SK-N-SH treated with all-trans-retinoic acid at 6 μM for 48 hours (cell line): ENCODE measurements at regions not wholly inside any gene's neighbourhood (a gene's known extent, or its start where the extent isn't known, plus 50 kb on each side); places are given as distances from the start of the nearest gene placed in this dataset.

Source experiments
- ARNTL ChIP-seq: fragments of 450-650 bp; formaldehyde crosslinking; IDR thresholded peaks from 2 replicates; pipeline ENCODE4 v1.5.0; 2020; ENCODE audit warnings: low read depth, mild to moderate bottlenecking, moderate library complexity, borderline replicate concordance
- BACH2 ChIP-seq: fragments of 250-450 bp; sonication (Bioruptor Pico); IDR thresholded peaks from 2 replicates; pipeline ENCODE4 v1.9.0; 2021; ENCODE audit warnings: mild to moderate bottlenecking, borderline replicate concordance
- RARB ChIP-seq: fragments of 250-450 bp; sonication (Bioruptor Pico); IDR thresholded peaks from 2 replicates; pipeline ENCODE4 v1.8.0; 2021; ENCODE audit warnings: mild to moderate bottlenecking, moderate library complexity
- ZFP3 ChIP-seq: fragments of 250-450 bp; sonication (Bioruptor Pico); IDR thresholded peaks from 2 replicates; pipeline ENCODE4 v1.5.0; 2020; ENCODE audit warnings: mild to moderate bottlenecking, moderate library complexity
- ZFP30 ChIP-seq: fragments of 450-650 bp; formaldehyde crosslinking; IDR thresholded peaks from 2 replicates; pipeline ENCODE4 v1.5.0; 2022; ENCODE audit warnings: mild to moderate bottlenecking, moderate library complexity
- ZNF565 ChIP-seq: fragments of 450-650 bp; formaldehyde crosslinking; conservative IDR thresholded peaks from 2 replicates; pipeline ENCODE4 v1.5.0; 2020; ENCODE audit warnings: low read depth, mild to moderate bottlenecking, moderate library complexity

DNA sequence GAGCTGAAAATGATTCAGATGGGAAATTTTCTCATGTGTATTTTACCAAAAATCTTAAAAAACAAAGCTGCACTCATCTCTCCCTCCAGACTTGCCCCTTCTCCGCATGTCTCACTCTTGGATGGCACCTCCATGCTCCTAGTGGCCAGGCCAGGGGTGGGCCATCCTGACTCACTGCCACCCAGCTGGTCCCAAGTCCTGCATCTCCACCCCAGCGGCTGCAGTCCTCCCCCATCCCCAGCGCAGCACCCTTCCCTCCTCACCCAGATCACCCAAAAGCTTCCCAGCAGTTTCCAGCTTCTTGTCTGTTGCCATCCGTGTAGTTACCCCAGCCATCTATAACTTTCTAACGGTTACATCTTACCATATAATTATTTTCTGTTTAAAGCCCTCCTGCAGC lies 53.0 kb upstream of the INSIG1 start:
- no peak for TF ChIP-seq ZFP30 (CRISPR knock-in tag)
- no peak for TF ChIP-seq ZFP3 (CRISPR knock-in tag)
- TF ChIP-seq RARB: no peak
- no peak for TF ChIP-seq BACH2 (CRISPR knock-in tag)
- TF ChIP-seq ZNF565: no peak
- TF ChIP-seq ARNTL (CRISPR knock-in tag): no peak
